Endothelial cell of umbilical vein (primary cell): ENCODE measurements at regions not wholly inside any gene's neighbourhood (a gene's known extent, or its start where the extent isn't known, plus 50 kb on each side); places are given as distances from the start of the nearest gene placed in this dataset.
"Not testable (repeated sequence)": the region's sequence is repeated elsewhere in the genome, so short reads cannot be mapped to it uniquely, and the experiment has no call there.

ENCODE experiments used
- CTCF ChIP-seq, 2 donors: IDR thresholded peaks; 1 replicate in 1 of 2; 2 replicates in 1 of 2; pipeline ENCODE4 v1.5.1; 2011; ENCODE audit warnings: low read length in 2 of 2, mild to moderate bottlenecking in 2 of 2, moderate library complexity in 2 of 2, control low read depth in 1 of 2, inconsistent platforms in 1 of 2, low read depth in 1 of 2; ENCODE audit not compliant: insufficient read depth in 1 of 2; ENCODE audit errors: extremely low read depth in 1 of 2
- EZH2 ChIP-seq: IDR thresholded peaks from 2 replicates; pipeline ENCODE4 v1.6.1; 2012; ENCODE audit warnings: borderline replicate concordance, low read depth, mild to moderate bottlenecking, moderate library complexity, low read length, inconsistent platforms; ENCODE audit not compliant: severe bottlenecking
- GATA2 ChIP-seq: IDR thresholded peaks from 2 replicates; pipeline ENCODE4 v1.7.0; 2011; ENCODE audit warnings: low read depth, mild to moderate bottlenecking, moderate library complexity, mixed read lengths, low read length; ENCODE audit not compliant: insufficient read length, insufficient read depth
- JUN ChIP-seq: IDR thresholded peaks from 2 replicates; pipeline ENCODE4 v1.6.1; 2011; ENCODE audit warnings: borderline replicate concordance, low read depth; ENCODE audit not compliant: insufficient read length, insufficient read depth
- MAX ChIP-seq: IDR thresholded peaks from 2 replicates; pipeline ENCODE4 v1.6.1; 2011; ENCODE audit not compliant: insufficient read depth, insufficient read length
- POLR2A ChIP-seq: IDR thresholded peaks from 2 replicates; pipeline ENCODE4 v1.6.1; 2012; ENCODE audit warnings: low read depth, mild to moderate bottlenecking, control low read depth, low read length
- POLR2AphosphoS5 ChIP-seq: IDR thresholded peaks from 2 replicates; pipeline ENCODE4 v1.6.1; 2012; ENCODE audit warnings: low read depth, mild to moderate bottlenecking, control low read depth, low read length, moderate library complexity; ENCODE audit not compliant: insufficient read depth

- not testable (repeated sequence) for TF ChIP-seq MAX; POLR2A; POLR2AphosphoS5; CTCF (IDR thresholded peaks at IDR 0.05; ENCODE audit: extremely low read depth in 1 of 2, insufficient read depth in 1 of 2, low read depth in 1 of 2, low read length in 2 of 2); EZH2; JUN; GATA2
Observed at GRCh38 chr5:152659470-152659869, 254.4 kb upstream of the NMUR2 start.
